ENCODE measurements at regions not wholly inside any gene's neighbourhood (a gene's known extent, or its start where the extent isn't known, plus 50 kb on each side); places are given as distances from the start of the nearest gene placed in this dataset.
A peak's percentile ranks its signal among the peaks of the same experiment; 100 is the strongest.
"Not testable (repeated sequence)": the region's sequence is repeated elsewhere in the genome, so short reads cannot be mapped to it uniquely, and the experiment has no call there.

DNA sequence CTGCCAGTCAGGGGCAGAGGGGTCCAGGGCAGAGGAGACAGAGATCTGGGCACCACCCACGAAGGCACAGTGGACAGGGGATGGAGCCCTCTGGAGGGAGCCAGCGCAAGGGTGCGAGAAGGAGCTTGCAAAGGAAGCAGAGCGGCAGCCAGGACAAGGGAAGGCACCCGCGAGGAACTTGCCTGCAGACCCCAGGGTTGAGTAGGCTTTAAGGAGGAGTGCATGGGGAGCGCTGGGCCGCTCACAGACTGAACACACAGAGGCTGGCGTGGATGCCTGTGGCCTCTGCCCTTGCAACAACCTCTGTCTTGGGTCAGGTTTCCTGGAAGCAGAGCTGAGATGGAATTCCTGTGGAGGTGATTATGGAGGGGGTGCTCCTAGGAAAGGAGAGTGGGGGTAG lies 374.4 kb downstream of the CNTNAP3B start:
- not testable (repeated sequence) for DNase-seq (ENCODE audit: low read depth)

DNA sequence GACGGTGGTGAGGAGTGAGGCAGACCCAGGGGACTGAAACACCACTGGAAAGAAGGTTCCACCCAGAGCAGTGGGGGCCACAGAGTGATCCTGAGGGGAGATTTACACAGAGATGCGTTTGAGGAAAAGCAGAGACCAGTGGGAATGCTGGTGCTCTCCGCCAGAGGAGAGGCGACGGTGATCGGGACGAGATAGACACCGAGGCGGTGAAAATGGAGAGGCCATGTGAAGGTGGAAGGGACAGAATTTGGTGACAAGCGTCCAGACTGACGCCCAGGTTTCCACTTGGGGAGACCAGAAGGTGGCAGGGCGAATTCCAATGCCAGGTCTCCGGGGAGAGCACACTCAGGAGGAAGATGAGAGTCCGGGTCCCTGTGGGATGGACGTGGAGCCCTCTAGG lies 374.8 kb downstream of the CNTNAP3B start:
- not testable (repeated sequence) for DNase-seq (ENCODE audit: low read depth)

DNA sequence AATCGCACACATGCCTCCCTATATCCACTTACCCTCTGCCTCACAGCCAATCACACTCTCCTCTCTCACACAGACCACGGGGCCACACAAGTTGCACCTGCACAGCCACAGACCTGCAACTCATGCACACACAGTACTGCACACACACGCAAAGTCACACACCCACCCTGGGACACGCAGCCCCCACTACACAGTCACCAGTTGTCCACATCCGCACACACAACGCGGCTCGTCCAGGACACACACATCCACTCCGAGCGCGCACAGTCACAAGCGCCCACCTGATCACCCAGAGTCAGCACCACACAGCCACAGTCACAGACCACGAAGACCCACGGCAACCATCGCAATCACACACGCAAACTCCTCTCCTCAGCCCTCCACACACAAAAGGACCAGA lies 387.3 kb downstream of the CNTNAP3B start:
- not testable (repeated sequence) for DNase-seq (ENCODE audit: low read depth)

DNA sequence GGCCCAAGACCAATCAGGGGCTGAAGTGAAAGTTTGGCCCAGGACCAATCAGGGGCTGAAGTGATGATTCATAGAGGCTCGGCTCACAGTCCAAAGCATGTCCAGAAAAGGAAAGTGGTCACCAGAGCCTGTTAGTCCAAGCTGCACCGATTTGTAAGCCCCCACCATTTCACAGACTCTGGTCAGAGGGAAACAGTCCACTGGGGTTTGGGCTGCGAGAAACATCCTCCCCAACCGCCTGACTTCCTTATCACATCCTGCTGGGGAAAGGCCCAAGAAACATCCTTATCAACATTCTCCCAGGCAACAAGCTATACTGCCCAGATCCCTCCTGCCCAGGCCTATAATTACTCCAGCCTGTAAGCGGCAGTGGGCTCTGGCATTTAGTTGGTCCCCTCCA lies 388.1 kb downstream of the CNTNAP3B start:
- DNase-seq (ENCODE audit: low read depth) = not testable (repeated sequence)

DNA sequence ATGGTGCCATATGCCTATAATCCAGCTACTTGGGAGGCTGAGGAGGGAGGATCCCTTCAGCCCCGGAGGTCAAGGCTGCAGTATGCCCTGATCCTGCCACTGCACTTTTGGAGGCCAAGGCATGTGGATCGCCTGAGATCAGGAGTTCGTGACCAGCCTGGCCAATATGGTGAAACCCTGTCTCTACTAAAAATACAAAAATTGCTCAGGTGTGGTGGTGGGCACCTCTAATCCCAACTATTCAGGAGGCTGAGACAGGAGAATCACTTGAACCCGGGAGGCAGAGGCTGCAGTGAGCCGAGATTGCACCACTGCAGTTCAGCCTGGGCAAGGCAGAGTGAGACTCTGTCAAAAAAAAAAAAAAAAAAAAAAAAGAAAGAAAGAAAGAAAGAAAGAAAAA lies 390.5 kb downstream of the CNTNAP3B start:
- DNase-seq (ENCODE audit: low read depth) = not testable (repeated sequence)

DNA sequence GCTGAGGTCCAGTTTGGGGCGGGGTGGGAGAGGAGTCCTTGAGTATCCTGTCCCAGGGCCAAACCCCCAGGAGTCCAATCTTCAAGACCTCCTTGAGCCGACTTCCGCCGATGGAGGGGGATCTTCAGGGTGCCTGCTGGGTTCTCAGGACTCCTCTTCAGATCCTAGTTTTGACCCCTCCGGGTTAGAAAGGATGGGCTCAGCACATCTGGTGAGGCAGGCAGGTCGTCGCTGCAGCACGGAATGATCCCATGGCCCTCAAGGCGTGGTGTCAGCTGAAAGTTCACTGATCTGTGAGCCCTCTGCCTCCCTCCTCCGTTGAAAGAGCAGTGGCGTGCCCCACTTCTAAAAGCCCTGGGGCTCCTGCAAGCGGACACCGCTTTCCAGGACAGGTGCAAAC lies 430.0 kb downstream of the CNTNAP3B start:
- DNase-seq (ENCODE audit: low read depth) = not testable (repeated sequence)

DNA sequence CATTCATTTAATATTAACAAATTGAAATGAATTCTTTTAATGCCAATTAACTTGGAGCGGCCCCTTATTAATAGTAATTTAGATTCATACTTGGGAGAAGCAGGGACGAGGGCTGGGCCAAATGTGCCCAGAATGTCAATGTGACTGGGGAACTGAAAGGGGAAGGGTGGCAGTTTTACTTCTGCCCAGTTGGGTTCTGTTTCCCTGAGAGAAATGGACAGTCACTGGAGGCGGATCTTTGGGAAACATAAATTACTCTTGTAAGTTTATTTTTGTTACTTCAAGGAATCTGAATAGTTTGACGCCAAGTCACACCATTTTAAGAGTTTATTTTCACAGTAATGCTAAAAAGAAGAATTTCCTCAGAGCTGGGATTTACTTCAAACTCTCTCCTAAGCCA lies 432.1 kb downstream of the CNTNAP3B start:
- peak; percentile 45 for DNase-seq (ENCODE audit: low read depth)

DNA sequence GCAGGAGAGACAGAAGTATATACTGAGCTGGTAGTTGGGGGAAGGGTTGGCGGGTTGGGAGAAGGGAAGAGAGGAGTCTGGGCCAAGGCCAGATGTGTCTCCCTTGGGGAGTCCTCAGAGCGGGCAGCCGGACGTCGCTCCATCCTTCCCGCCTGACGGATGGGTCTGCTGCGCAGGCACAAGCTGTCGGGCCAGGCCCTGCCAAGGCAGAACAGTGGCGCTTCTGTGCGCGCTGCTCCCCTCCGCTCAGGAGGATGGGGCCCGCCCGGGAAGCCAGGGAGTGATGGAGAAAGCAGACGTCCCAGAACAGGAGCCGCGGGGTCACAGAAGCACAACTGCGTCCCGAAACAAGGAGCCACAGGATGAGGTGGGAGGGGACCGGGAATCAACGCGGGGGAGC lies 449.9 kb downstream of the CNTNAP3B start:
- DNase-seq (ENCODE audit: low read depth) = not testable (repeated sequence)

DNA sequence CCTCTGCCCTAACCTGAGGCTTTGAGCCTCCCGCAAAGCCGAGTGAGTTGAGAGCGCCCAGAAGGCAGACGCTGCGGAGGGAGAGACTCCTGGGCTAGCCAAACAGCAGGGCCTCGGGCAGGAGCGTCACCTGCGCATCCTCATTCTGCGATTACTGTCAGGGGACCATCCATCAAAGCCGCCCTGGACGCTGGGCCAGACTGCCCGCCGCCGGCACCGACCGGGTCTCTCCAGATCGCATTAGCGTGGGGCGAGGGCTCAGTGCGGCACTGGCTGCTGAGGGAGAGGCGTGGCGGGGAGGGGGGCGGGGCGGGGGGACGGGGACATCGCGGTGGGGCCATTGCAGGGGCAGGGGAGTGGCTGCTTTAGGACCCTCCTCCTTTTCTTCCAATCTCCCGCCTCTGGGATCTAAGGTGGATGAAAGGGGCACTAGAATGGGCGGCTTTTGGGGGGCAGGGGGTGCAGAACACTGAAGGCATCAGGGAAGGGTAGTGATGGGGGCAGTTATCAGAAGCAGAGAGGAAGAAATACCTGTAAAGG lies 465.7 kb downstream of the CNTNAP3B start:
- DNase-seq (ENCODE audit: low read depth) = not testable (repeated sequence)

DNA sequence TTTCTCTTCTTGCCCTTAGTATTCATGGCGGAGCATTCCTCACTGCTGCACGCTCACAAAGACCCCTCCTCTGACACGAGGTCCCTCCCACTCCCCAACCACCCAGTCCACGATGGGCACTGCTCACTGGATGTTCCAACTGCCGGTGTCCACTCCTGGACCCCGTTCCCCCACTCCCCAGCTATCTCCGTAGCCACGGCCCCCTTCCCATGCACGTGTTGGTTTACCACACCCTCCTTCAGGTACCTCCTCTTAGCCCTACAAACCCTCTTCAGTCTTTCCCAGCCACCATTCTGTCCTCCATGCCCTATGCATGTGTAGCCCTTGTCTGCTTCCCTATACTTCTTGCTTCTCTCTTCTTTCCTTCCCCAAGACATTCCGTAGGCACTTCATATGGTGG lies 469.6 kb upstream of the ZNG1F start:
- DNase-seq (ENCODE audit: low read depth) = not testable (repeated sequence)

DNA sequence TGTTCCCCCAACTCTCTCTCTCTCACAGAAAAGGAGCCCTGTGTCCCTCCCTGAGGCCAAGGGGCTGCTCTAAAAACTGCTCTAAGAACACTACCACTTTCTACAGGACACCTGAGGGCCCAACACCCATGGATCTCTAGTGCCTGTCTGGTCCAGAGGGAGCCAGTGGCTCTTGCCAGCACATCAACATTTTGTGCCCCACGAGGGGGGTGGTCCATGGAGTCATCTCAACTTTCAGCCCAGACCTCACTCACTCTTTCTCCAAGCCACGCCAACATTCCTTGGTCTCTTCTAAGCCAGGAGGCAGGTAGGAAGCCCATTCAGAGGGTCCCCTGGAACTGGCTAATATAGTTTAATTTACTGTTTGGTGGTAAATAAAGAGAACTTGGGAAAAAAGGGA lies 469.0 kb upstream of the ZNG1F start:
- DNase-seq (ENCODE audit: low read depth) = not testable (repeated sequence)

DNA sequence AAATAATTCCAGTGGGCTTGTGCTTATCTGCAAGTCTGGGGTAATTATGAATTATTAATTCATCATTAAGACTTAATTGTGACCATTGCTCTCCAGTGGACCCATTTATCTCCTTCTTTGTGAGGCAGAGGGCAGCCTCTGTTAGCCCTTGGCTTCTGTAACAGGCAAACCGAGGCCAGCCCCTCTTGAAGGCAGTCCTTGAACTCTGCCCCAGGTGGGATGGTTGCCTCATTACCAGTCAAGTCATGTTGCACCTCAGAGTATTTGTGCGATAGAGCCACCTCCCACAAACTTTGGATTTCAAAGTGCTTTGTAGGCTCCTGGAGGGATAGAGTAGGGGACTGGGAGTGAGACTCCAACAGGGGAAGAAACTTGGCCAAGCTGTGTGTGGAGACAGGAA lies 468.0 kb upstream of the ZNG1F start:
- not testable (repeated sequence) for DNase-seq (ENCODE audit: low read depth)

DNA sequence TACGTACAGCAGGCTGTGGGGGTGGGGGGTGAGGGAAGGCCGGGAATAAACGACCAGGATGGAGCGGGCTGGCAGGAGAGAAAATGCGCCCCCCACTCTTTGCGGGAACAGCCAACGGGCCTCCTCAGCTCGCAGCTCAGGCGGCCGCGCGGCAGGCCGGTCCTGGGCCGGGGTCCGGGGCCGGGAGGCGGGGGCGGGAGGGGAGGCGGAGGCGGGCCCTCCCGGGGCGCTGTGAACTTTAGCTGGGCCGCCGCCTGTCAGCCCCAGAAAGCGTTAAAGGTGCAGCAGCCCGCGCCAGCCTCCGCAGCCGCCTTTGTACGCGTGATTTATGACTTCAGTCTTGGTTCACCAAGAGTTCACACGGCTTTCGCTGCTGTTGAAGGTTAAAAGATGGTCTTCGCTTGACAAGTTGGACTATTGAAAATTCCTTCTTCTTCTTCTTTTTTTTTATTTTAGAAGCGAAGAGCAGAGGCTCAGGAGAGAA lies 466.0 kb upstream of the ZNG1F start:
- not testable (repeated sequence) for DNase-seq (ENCODE audit: low read depth)

DNA sequence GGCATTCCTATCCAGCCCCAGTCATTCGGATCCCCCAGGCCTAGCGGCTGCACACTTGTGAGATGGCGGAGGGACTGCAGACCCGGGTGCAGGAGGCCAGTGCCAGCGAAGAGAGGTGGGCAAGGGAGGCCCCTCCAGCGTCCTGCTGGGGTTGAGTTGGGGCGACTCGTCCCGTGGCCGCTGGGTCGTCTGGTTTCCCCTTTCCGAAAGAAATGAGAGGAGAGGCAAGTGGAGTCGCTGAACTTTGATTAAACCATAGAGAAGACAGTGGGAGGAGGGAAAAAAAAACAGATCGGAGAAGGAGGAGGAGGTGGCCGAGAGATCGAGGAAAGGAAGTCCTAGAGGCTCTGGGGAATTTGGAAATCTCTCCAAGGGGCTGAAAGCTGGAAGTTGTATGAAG lies 465.2 kb upstream of the ZNG1F start:
- not testable (repeated sequence) for DNase-seq (ENCODE audit: low read depth)

DNA sequence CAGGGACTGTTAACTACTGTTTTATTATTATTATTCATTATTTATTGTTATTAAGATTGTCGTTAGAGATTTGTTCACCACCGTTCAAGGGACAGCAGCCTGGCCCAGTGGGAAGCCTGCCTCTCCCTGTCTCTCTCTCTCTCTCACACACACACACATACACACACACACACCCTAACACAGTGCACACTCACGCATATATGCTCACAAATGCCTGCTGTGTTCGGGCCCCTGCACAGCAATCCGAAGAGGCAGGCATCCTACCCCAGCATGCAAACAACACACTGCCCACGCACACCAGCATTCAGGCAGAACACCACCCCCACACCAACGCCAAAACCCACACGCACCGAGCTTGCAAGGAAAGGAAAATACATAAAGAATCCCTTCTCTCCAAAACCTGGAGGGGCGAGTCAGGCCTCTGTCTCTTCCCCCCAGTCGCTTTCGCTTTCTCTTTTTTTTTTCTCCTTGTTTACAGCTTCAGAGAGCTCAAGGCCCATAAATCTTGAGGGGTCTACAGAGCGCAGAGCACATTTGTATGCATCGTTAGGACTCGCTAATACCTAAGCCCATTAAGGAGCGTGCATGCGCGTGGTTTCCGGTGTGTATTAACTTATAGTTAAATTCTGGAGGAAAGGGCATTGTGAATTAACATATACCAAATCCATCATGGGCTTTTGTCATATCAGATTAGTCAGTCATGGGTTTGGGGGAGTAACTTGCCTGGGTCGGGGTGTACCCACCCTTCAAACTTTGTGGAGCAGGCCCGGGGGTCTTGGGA lies 464.6 kb upstream of the ZNG1F start:
- DNase-seq (ENCODE audit: low read depth) = not testable (repeated sequence)

DNA sequence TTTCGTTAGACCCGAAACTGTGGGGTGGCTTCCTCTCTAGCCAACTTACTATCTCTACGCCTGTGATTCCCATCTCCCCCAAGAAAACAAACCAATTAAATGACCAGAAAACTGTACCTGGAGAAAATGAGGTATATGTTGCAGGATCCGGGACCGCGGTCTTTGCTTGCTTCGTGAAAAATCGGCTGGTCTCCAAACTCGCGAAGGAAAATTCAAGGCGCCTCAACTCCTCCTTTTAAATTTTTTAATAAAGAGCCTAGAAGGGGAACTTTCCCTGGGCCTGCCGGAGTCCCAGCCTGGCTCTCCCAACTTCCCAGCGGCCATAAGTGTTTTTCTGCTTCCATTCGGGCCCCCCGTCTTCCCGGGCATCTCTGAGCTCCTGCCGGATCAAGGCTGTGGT lies 463.7 kb upstream of the ZNG1F start:
- not testable (repeated sequence) for DNase-seq (ENCODE audit: low read depth)

DNA sequence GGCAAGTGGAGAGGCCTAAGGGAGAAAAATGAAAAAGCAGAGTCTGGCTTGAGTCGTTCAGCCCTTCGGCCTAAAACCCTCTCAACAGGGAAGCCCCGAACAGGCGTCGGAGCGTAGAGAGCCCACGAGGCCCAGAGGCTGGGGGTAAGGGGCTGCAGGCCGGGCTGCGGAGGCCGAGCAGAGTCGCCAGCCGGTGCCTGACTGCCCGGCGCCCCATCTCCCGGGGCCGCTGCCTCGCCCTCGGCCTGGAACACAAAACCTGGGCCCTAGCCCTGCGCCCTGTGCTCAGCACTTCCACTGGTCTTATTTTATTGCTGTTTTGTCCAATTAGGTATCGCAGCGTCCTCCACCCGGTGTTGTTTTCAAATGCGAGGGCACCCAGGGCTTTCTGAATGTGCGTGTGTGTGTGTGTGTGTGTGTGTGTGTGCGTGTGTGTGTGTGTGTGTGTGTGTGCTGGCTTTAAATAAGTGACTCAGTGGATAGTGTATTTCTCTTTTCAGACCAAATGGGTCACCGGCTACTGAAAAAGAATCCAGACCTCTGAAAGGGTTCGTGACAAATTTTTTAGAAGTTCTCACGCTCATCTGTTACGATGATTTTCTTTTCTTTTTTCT lies 463.1 kb upstream of the ZNG1F start:
- DNase-seq (ENCODE audit: low read depth) = not testable (repeated sequence)

DNA sequence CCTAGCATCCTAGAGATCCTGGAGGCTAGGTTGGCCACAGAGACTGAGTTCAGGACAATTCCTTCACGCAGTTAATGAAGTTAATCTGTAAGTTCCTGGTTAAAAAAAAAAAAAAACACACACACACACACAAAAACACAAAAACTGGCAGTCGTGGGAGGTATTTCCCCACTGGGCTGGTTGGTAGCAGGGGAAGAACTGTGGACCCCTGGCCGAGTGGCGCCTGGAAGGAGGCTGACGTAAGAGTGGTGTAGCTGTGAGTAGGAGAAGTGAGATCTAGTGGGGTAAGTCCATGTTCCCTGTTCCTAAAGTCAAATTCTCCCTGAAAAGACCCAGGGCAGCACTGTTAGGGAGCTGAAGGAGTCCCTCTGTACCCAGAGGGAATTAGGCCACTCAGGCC lies 461.0 kb upstream of the ZNG1F start:
- not testable (repeated sequence) for DNase-seq (ENCODE audit: low read depth)

DNA sequence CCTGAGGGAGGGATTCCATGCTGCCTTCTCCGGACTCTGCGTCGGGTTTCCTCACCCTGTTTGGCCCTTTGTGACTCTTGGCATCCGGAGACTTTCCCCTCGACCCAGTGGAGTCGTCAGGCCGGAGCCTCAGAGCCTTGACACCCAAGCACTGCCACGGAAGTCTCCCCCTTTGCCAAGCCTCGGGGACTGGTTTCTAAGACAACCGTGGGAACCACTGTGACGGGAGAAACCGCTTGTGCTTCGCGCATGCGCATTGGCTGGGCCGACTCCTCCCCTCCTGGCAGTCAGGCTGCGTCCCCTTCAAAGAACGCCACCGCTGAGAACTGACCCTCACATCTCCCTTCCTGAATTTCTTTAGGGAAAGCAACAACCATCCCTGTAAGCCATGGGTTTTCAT lies 459.4 kb upstream of the ZNG1F start:
- DNase-seq (ENCODE audit: low read depth) = not testable (repeated sequence)

DNA sequence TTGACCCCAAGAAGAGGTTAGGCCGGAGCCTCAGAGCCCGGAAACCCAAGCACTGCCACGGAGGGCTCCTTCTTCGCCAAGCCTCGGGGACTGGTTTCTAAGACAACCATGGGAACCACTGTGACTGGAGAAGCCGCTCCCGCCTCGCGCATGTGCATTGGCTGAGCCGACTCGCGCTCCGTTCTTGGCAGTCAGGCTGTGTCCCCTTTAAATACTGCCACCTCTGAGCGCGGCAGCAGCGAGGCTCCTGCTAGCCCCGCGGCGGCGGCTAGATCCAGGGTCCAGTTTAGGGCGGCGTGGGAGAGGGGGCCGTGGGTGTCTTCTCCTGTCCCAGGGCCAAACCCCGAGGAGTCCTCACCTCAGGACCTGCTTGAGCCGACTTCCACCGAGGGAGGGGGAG lies 457.1 kb upstream of the ZNG1F start:
- not testable (repeated sequence) for DNase-seq (ENCODE audit: low read depth)

DNA sequence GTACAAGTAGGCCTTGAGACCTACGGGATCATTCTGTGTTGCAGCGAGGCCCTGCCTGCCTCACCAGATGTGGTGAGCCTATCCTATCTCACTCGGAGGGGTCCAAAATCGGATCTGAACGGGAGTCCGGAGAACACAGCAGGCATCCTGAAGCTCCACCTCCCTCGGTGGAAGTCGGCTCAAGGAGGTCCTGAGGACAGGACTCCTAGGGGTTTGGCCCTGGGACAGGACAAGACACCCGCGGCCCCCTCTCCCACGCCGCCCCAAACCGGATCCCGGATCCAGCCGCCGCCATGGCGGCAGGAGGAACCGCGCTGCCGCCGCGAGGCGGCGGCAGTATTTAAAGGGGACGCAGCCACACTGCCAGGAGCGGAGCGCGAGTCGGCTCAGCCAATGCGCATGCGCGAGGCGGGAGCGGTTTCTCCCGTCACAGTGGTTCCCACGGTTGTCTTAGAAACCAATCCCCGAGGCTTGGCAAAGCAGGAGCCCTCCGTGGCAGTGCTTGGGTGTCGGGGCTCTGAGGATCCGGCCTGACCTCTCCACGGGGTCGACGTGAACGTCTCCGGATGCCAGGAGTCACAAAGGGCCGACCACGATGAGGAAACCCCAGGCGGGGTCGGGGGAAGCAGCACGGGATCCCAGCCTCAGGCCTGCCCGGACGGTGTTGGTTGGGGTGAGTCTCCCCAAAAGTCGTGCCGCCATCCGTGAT lies 454.6 kb upstream of the ZNG1F start:
- DNase-seq (ENCODE audit: low read depth) = peak; percentile 49

DNA sequence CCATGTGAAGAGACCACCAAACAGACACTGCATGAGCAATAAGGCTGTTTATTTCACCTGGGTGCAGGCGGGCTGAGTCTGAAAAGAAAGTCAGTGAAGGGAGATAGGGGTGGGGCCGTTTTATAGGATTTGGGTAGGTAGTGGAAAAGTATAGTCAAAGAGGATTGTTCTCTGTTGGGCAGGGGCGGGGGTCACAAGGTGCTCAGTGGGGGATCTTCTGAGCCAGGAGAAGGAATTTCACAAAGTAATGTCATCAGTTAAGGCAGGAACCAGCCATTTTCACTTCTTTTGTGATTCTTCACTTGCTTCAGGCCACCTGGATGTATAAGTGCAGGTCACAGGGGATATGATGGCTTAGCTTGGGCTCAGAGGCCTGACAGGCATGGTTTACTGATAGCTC lies 444.6 kb upstream of the ZNG1F start:
- DNase-seq (ENCODE audit: low read depth) = not testable (repeated sequence)

Data from EH (cell line).